Mesodermal cell (in vitro differentiated cells): ENCODE measurements at regions not wholly inside any gene's neighbourhood (a gene's known extent, or its start where the extent isn't known, plus 50 kb on each side); places are given as distances from the start of the nearest gene placed in this dataset.

Experiments used
- H3K27ac ChIP-seq: 2 replicates; pipeline ENCODE4 v1.7.0; 2013; ENCODE audit warnings: mild to moderate bottlenecking, low read depth, low read length, moderate library complexity; ENCODE audit not compliant: severe bottlenecking
- H3K36me3 ChIP-seq: 2 replicates; pipeline ENCODE4 v1.7.1; 2013; ENCODE audit warnings: mild to moderate bottlenecking, low read length, moderate library complexity; ENCODE audit not compliant: control insufficient read depth, insufficient read depth
- H3K4me1 ChIP-seq: one replicate; pipeline ENCODE4 v1.7.1; 2013; ENCODE audit warnings: mild to moderate bottlenecking, low read length; ENCODE audit not compliant: insufficient read depth, control insufficient read depth, poor library complexity, severe bottlenecking
- H3K4me3 ChIP-seq: 2 replicates; pipeline ENCODE4 v1.7.0; 2013; ENCODE audit warnings: low read length, control low read depth, mild to moderate bottlenecking; ENCODE audit not compliant: insufficient read depth, poor library complexity, severe bottlenecking; ENCODE audit errors: extremely low read depth
- H3K9me3 ChIP-seq: 2 replicates; pipeline ENCODE4 v1.7.1; 2013; ENCODE audit warnings: mild to moderate bottlenecking, low read length, moderate library complexity; ENCODE audit not compliant: control insufficient read depth
- WGBS, 2 experiments: methylation state at CpG; one replicate each; pipeline ENCODE4 v1.1.5; 2013; ENCODE audit warnings: missing lambda C conversion rate in 2 of 2; ENCODE audit not compliant: insufficient coverage in 2 of 2; 5-methylcytosine and 5-hydroxymethylcytosine counted together

DNA sequence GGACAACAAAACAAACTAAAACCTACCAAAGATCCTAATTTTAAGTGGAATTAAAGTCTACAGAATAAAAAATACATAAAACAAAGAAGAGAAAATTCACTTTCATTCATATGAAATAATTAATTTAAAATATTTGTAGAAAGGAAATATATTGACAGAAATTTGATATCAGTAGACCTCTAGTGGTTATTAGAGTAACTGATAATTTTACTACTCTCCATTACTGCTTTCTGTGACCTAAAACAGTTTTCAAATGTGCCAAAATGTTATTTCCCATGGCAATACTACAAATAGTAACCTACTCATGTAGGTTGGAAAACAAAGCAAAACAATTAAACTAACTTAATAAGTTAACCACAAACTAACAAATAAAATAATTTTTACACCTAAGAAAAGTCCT, 147.1 kb downstream of the NOL4 start:
- Histone ChIP-seq H3K27ac (no peak overlapping the region), H3K9me3 (no peaks in the 10 kb centered on the region), H3K36me3 (no peaks in the 10 kb centered on the region), H3K4me1 (no peaks in the 10 kb centered on the region), H3K4me3 (no peak overlapping the region)

- 90 to 93% methylated on average over 2 to 3 of the region's 10 CpGs for WGBS, 2 experiments
Observed at GRCh38 chr18:34075963-34076860, 148.5 kb downstream of the NOL4 start.

GRCh38 chr18:34061226-34061625, 163.5 kb downstream of the NOL4 start:
- Histone ChIP-seq H3K9me3 (no peaks in the 10 kb centered on the region), H3K4me3 (no peak overlapping the region), H3K27ac (no peak overlapping the region), H3K36me3 (no peaks in the 10 kb centered on the region), H3K4me1 (no peaks in the 10 kb centered on the region)

More at GRCh38 chr18:34075963-34076860, 148.5 kb downstream of the NOL4 start:
- no peak overlapping the region for H3K4me3 ChIP-seq
- no peaks in the 10 kb centered on the region for H3K4me1 ChIP-seq
- no peaks in the 10 kb centered on the region for H3K36me3 ChIP-seq
- no peak overlapping the region for H3K27ac ChIP-seq
- no peaks in the 10 kb centered on the region for H3K9me3 ChIP-seq

DNA sequence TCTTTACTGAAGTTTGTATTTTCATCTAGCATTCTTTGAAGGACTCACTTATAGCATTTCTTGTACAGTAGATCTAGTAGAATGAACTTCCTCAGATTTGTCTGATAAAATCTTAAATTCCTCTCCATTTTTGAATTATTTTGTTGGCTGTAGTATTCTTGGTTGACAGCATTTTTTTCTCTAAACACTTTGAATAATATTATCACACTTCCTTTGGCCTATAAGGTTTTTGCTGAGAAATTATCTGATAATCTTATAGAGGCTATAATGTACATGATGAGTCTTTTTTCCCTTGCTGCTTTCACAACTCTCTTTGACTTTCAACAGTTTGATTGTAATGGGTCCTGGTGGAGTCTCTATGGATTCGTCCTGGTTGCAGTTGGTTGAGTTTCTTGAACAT, 169.5 kb downstream of the NOL4 start:
- no peak overlapping the region for H3K4me3 ChIP-seq
- no peak overlapping the region for H3K27ac ChIP-seq
- no peaks in the 10 kb centered on the region for H3K9me3 ChIP-seq
- WGBS, 2 experiments: no CpG with 5 or more reads among the region's 1 CpG
- H3K4me1 ChIP-seq: no peaks in the 10 kb centered on the region
- H3K36me3 ChIP-seq: no peaks in the 10 kb centered on the region

DNA sequence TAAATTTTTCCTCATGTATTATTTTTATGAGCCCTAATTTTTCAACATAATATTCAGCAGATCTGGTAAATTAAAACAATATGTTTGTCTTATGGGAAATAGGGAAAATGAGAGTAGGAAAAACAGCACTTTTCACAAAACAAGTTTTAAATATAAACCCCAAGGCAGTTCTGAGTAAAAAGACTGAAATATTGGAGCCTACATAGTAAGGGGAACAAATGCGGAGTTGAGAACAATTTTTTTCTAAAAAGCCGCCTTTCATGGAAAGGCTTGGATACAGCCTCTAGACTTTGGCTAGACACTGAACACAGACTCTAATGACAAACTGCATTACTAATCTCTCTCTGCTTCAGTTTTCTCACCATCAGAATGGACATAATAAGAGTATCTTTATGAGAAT, 174.1 kb downstream of the NOL4 start:
- H3K4me3 ChIP-seq: no peak overlapping the region
- no peaks in the 10 kb centered on the region for H3K9me3 ChIP-seq
- no peaks in the 10 kb centered on the region for H3K4me1 ChIP-seq
- 83% methylated on average over 2 of the region's 2 CpGs; no CpG with 5 or more reads in 1 of the 2 experiments for WGBS, 2 experiments
- H3K36me3 ChIP-seq: no peaks in the 10 kb centered on the region
- H3K27ac ChIP-seq: no peak overlapping the region

- no peak overlapping the region for H3K27ac ChIP-seq
- H3K9me3 ChIP-seq: no peaks in the 10 kb centered on the region
- 73 to 100% methylated on average over 1 to 2 of the region's 3 CpGs for WGBS, 2 experiments
- H3K36me3 ChIP-seq: no peaks in the 10 kb centered on the region
- H3K4me3 ChIP-seq: no peak overlapping the region
- H3K4me1 ChIP-seq: no peaks in the 10 kb centered on the region
Observed at GRCh38 chr18:34049511-34049910, 175.2 kb downstream of the NOL4 start.

DNA sequence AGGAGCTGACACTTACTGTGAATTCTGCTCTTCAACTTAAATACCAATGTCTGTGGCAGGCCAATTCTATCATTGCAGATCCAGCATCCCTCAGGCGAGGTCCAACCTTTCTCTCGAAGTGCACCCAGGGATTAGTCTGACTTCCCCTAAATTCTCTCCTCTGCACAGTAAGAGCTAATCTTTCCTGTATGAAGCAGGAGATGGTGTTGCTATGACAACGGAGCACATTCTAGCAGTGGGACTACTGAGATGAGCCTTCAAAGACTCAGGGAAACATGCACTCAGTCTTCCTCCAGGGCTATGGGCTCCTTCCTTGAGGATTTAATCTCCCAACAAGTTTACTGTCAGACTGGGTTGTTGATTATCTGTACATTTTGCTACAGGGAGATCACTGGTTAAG, 176.3 kb downstream of the NOL4 start:
- Histone ChIP-seq H3K9me3 (no peaks in the 10 kb centered on the region), H3K4me3 (no peak overlapping the region), H3K4me1 (no peaks in the 10 kb centered on the region), H3K36me3 (no peaks in the 10 kb centered on the region), H3K27ac (no peak overlapping the region)
- 63 to 71% methylated on average over 2 of the region's 3 CpGs for WGBS, 2 experiments

DNA sequence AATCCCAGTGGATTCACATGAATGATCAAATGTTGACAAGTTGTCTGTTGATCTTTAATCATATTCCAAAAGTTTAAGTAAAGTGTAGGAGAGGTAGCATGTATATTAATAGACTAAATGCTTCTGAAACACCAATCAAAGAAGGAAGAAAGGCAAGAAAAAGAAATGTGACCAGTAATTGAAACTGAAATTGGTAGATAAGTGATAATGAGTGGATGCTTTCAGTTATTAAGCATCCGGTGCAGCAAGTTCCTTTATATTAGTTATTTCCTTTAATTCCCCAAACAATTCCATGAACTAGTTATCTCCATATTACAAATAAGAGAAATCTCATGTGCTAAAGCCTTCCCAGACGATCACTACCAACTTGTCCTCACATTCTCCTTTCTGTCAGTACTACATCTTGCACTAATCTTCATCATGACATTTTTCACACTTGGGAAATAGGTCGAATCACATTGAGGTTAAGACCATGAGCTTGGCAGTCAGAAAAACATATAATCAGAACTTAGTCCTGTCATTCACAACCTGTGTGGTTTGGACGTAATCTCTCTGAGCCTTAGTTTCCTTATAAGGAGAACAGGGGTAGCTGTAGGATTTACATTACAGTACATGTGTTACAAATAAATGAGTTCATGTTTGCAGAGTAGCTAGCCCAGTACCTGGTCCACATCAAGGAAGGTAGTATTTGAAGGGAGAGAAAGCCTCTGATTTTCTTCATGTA, 182.1 kb downstream of the NOL4 start:
- 79 to 100% methylated on average over 2 to 3 of the region's 4 CpGs for WGBS, 2 experiments
- Histone ChIP-seq H3K4me3 (no peak overlapping the region), H3K9me3 (no peaks in the 10 kb centered on the region), H3K4me1 (no peaks in the 10 kb centered on the region), H3K36me3 (no peaks in the 10 kb centered on the region), H3K27ac (no peak overlapping the region)

- no peaks in the 10 kb centered on the region for H3K36me3 ChIP-seq
- no peak overlapping the region for H3K27ac ChIP-seq
- H3K4me3 ChIP-seq: no peak overlapping the region
- no peaks in the 10 kb centered on the region for H3K9me3 ChIP-seq
- no peaks in the 10 kb centered on the region for H3K4me1 ChIP-seq
- 100% methylated on average over 1 of the region's 1 CpG; no CpG with 5 or more reads in 1 of the 2 experiments for WGBS, 2 experiments
Observed at GRCh38 chr18:34039611-34040010, 185.1 kb downstream of the NOL4 start.

DNA sequence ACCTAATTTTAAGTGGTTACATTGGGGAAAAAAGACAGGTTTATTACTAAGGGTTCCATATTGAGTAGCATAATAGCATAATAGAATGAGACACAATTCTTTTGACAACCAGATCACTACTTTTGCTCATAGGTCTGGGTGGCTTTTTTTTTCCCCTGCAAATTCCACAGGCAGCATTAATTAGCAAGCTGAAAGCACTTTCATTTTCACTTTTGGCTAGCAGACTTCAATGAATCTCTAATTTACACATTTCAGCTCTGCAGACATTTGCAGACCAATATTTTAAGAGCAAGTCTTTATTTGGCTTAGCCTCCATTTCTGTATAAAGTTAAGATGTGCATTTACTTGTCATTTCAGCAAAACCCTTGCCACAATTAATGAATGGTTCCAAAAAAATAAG, 185.5 kb downstream of the NOL4 start:
- Histone ChIP-seq H3K9me3 (no peaks in the 10 kb centered on the region), H3K4me1 (no peaks in the 10 kb centered on the region), H3K4me3 (no peak overlapping the region), H3K27ac (no peak overlapping the region), H3K36me3 (no peaks in the 10 kb centered on the region)

DNA sequence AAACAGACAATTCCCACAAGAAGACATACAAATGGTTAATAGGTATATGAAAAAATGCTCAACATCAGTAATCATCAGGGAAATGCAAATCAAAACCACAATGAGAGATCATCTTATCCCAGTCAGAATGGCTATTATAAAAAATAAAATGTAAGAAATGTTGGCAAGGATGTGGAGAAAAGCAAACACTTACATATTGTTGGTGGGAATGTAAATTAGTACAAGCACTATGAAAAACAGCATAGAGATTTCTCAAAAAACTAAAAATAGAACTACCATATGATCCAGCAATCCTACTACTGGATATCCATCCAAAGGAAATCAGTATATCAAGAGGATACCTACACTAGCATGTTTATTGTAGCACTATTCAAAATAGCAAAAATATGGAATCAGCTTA, 186.6 kb downstream of the NOL4 start:
- H3K36me3 ChIP-seq: no peaks in the 10 kb centered on the region
- no peak overlapping the region for H3K27ac ChIP-seq
- no peak overlapping the region for H3K4me3 ChIP-seq
- H3K9me3 ChIP-seq: no peaks in the 10 kb centered on the region
- no peaks in the 10 kb centered on the region for H3K4me1 ChIP-seq
